Naive thymus-derived CD8-positive, alpha-beta T cell (primary cell): ENCODE measurements at regions not wholly inside any gene's neighbourhood (a gene's known extent, or its start where the extent isn't known, plus 50 kb on each side); places are given as distances from the start of the nearest gene placed in this dataset.

Experiments
- ATAC-seq, 2 donors: fragments of 150-1000 bp; cut with Tn5 transposase in 1 of 2; sonication (Bioruptor Pico), chemical (Tn5 transposase) in 1 of 2; 1 replicate in 1 of 2; 2 replicates in 1 of 2; pipeline ENCODE4 v1.10.0; 2021; ENCODE audit warnings: mild to moderate bottlenecking in 2 of 2, moderate library complexity in 2 of 2
- POLR2A ChIA-PET: fragments of 350-600 bp; sonication (Branson Sonifier 250); formaldehyde crosslinking; loops from one replicate; lab custom pipeline; 2021; ENCODE audit warnings: antibody characterized with exemption; lab: Charles Lee
- DNase-seq, 10 donors: peaks; one replicate each; pipeline versions ENCODE4 v3.0.0 to v3.0.0-alpha.2; 2020 to 2022
- H3K27ac Mint-ChIP-seq, 10 donors: one replicate each; pipeline ENCODE4 v1.8.0; 2020 to 2022; ENCODE audit warnings: mild to moderate bottlenecking in 10 of 10, mixed read lengths in 10 of 10, moderate library complexity in 4 of 10, inconsistent platforms in 1 of 10
- H3K27me3 Mint-ChIP-seq, 5 donors: one replicate each; pipeline ENCODE4 v1.8.0; 2021 to 2022; ENCODE audit warnings: mixed read lengths in 5 of 5
- H3K36me3 Mint-ChIP-seq, 3 donors: one replicate each; pipeline ENCODE4 v1.8.0; 2020 to 2022; ENCODE audit warnings: mixed read lengths in 3 of 3, mild to moderate bottlenecking in 2 of 3, inconsistent platforms in 1 of 3
- H3K4me1 Mint-ChIP-seq, 4 donors: one replicate each; pipeline ENCODE4 v1.8.0; 2021 to 2022; ENCODE audit warnings: mixed read lengths in 4 of 4
- H3K4me3 Mint-ChIP-seq, 10 donors: one replicate each; pipeline ENCODE4 v1.8.0; 2020 to 2022; ENCODE audit warnings: mild to moderate bottlenecking in 10 of 10, mixed read lengths in 10 of 10, moderate library complexity in 6 of 10, inconsistent platforms in 1 of 10
- H3K9me3 Mint-ChIP-seq, 9 donors: one replicate each; pipeline ENCODE4 v1.8.0; 2020 to 2022; ENCODE audit warnings: mixed read lengths in 9 of 9, mild to moderate bottlenecking in 3 of 9, inconsistent platforms in 1 of 9, moderate library complexity in 1 of 9

- DNase-seq (no peak), ATAC-seq (no peak)
- Mint-ChIP-seq H3K27ac (no peak overlapping the region), H3K4me1 (no peaks in the 10 kb centered on the region), H3K4me3 (no peak overlapping the region), H3K27me3 (no peaks in the 10 kb centered on the region), H3K36me3 (no peaks in the 10 kb centered on the region), H3K9me3 (peaks cover 0 to 16% (median 5%) of the 10 kb centered on the region in 9 donors)
- POLR2A ChIA-PET: no interaction called here
Measured at GRCh38 chr11:96940227-96940626, 550.4 kb downstream of the JRKL start.

- Mint-ChIP-seq H3K4me1 (no peaks in the 10 kb centered on the region), H3K36me3 (no peaks in the 10 kb centered on the region), H3K27ac (no peak overlapping the region), H3K9me3 (peaks cover 0 to 7% (median 0%) of the 10 kb centered on the region in 9 donors), H3K27me3 (no peaks in the 10 kb centered on the region), H3K4me3 (no peak overlapping the region)
- no peak for ATAC-seq
- POLR2A ChIA-PET: no interaction called here
- no peak for DNase-seq
Measured at GRCh38 chr11:96942855-96943254, 553.0 kb downstream of the JRKL start.

GRCh38 chr11:96943970-96944369 lies 554.2 kb downstream of the JRKL start:
- Mint-ChIP-seq H3K36me3 (no peaks in the 10 kb centered on the region), H3K27me3 (no peaks in the 10 kb centered on the region), H3K9me3 (peaks cover 0 to 6% (median 0%) of the 10 kb centered on the region in 9 donors), H3K4me1 (no peaks in the 10 kb centered on the region), H3K27ac (no peak overlapping the region), H3K4me3 (no peak overlapping the region)
- POLR2A ChIA-PET: no interaction called here
- DNase-seq (no peak), ATAC-seq (no peak)

GRCh38 chr11:96948066-96948465 lies 558.3 kb downstream of the JRKL start:
- DNase-seq (no peak), ATAC-seq (no peak)
- Mint-ChIP-seq H3K36me3 (no peaks in the 10 kb centered on the region), H3K4me1 (no peaks in the 10 kb centered on the region), H3K4me3 (no peak overlapping the region), H3K27me3 (no peaks in the 10 kb centered on the region), H3K27ac (no peak overlapping the region), H3K9me3 (peaks cover 0 to 28% (median 3%) of the 10 kb centered on the region in 9 donors)
- POLR2A ChIA-PET: no interaction called here

GRCh38 chr11:96949464-96949863 lies 559.7 kb downstream of the JRKL start:
- H3K27ac Mint-ChIP-seq: no peak overlapping the region

GRCh38 chr11:96954587-96955242 lies 564.9 kb downstream of the JRKL start:
- H3K9me3 Mint-ChIP-seq: peaks cover 0 to 25% (median 2%) of the 10 kb centered on the region in 9 donors
- no peaks in the 10 kb centered on the region for H3K27me3 Mint-ChIP-seq
- ATAC-seq: no peak
- POLR2A ChIA-PET: no interaction called here
- no peaks in the 10 kb centered on the region for H3K4me1 Mint-ChIP-seq
- H3K36me3 Mint-ChIP-seq: no peaks in the 10 kb centered on the region
- H3K27ac Mint-ChIP-seq: no peak overlapping the region
- H3K4me3 Mint-ChIP-seq: no peak overlapping the region
- DNase-seq: no peak

More at GRCh38 chr11:96949464-96949863, 559.7 kb downstream of the JRKL start:
- no peak overlapping the region for H3K4me3 Mint-ChIP-seq
- no peaks in the 10 kb centered on the region for H3K4me1 Mint-ChIP-seq
- H3K36me3 Mint-ChIP-seq: no peaks in the 10 kb centered on the region
- DNase-seq (no peak), ATAC-seq (no peak)
- H3K27me3 Mint-ChIP-seq: no peaks in the 10 kb centered on the region
- H3K9me3 Mint-ChIP-seq: peaks cover 0 to 28% (median 3%) of the 10 kb centered on the region in 9 donors
- POLR2A ChIA-PET: no interaction called here

- Mint-ChIP-seq H3K27ac (no peak overlapping the region), H3K36me3 (no peaks in the 10 kb centered on the region), H3K9me3 (peaks cover 0 to 7% (median 0%) of the 10 kb centered on the region in 9 donors), H3K4me3 (no peak overlapping the region), H3K27me3 (no peaks in the 10 kb centered on the region), H3K4me1 (no peaks in the 10 kb centered on the region)
- POLR2A ChIA-PET: no interaction called here
- DNase-seq (no peak), ATAC-seq (no peak)
Measured at GRCh38 chr11:96960476-96960875, 570.7 kb downstream of the JRKL start.

GRCh38 chr11:96960926-96961325 lies 571.1 kb downstream of the JRKL start:
- no peaks in the 10 kb centered on the region for H3K4me1 Mint-ChIP-seq
- POLR2A ChIA-PET: no interaction called here

GRCh38 chr11:96961931-96962330 lies 572.1 kb downstream of the JRKL start:
- Mint-ChIP-seq H3K27ac (no peak overlapping the region), H3K4me1 (no peaks in the 10 kb centered on the region), H3K9me3 (peaks cover 0 to 5% (median 1%) of the 10 kb centered on the region in 9 donors), H3K27me3 (no peaks in the 10 kb centered on the region), H3K4me3 (no peak overlapping the region), H3K36me3 (no peaks in the 10 kb centered on the region)
- DNase-seq (no peak), ATAC-seq (no peak)
- POLR2A ChIA-PET: no interaction called here

More at GRCh38 chr11:96960926-96961325, 571.1 kb downstream of the JRKL start:
- H3K9me3 Mint-ChIP-seq: peaks cover 0 to 5% (median 1%) of the 10 kb centered on the region in 9 donors
- ATAC-seq: no peak
- DNase-seq: no peak
- no peaks in the 10 kb centered on the region for H3K27me3 Mint-ChIP-seq
- H3K27ac Mint-ChIP-seq: no peak overlapping the region
- H3K4me3 Mint-ChIP-seq: no peak overlapping the region
- H3K36me3 Mint-ChIP-seq: no peaks in the 10 kb centered on the region

- H3K4me1 Mint-ChIP-seq: no peaks in the 10 kb centered on the region
- H3K36me3 Mint-ChIP-seq: no peaks in the 10 kb centered on the region
- DNase-seq (no peak), ATAC-seq (no peak)
- H3K9me3 Mint-ChIP-seq: peaks cover 0 to 10% (median 3%) of the 10 kb centered on the region in 9 donors
- POLR2A ChIA-PET: no interaction called here
- no peaks in the 10 kb centered on the region for H3K27me3 Mint-ChIP-seq
- no peak overlapping the region for H3K27ac Mint-ChIP-seq
- H3K4me3 Mint-ChIP-seq: no peak overlapping the region
Measured at GRCh38 chr11:96963375-96963774, 573.6 kb downstream of the JRKL start.

- H3K9me3 Mint-ChIP-seq: peaks cover 0 to 17% (median 3%) of the 10 kb centered on the region in 9 donors
- H3K36me3 Mint-ChIP-seq: no peaks in the 10 kb centered on the region
- POLR2A ChIA-PET: no interaction called here
- no peak overlapping the region for H3K4me3 Mint-ChIP-seq
- DNase-seq: no peak
- H3K27ac Mint-ChIP-seq: no peak overlapping the region
- ATAC-seq: no peak
- H3K4me1 Mint-ChIP-seq: no peaks in the 10 kb centered on the region
- H3K27me3 Mint-ChIP-seq: no peaks in the 10 kb centered on the region
Measured at GRCh38 chr11:96964661-96965060, 574.8 kb downstream of the JRKL start.

- no peaks in the 10 kb centered on the region for H3K36me3 Mint-ChIP-seq
- ATAC-seq (no peak), DNase-seq (no peak)
- POLR2A ChIA-PET: no interaction called here
- H3K27me3 Mint-ChIP-seq: no peaks in the 10 kb centered on the region
- H3K4me3 Mint-ChIP-seq: no peak overlapping the region
- H3K4me1 Mint-ChIP-seq: no peaks in the 10 kb centered on the region
- H3K9me3 Mint-ChIP-seq: peaks cover 0 to 17% (median 3%) of the 10 kb centered on the region in 9 donors
- no peak overlapping the region for H3K27ac Mint-ChIP-seq
Measured at GRCh38 chr11:96967616-96968015, 577.8 kb downstream of the JRKL start.

GRCh38 chr11:96969251-96969650 lies 579.4 kb downstream of the JRKL start:
- H3K27ac Mint-ChIP-seq: no peak overlapping the region
- ATAC-seq: no peak
- POLR2A ChIA-PET: no interaction called here

GRCh38 chr11:96978751-96979150 lies 588.9 kb downstream of the JRKL start:
- H3K4me3 Mint-ChIP-seq: no peak overlapping the region
- H3K4me1 Mint-ChIP-seq: no peaks in the 10 kb centered on the region
- no peak for DNase-seq
- H3K27me3 Mint-ChIP-seq: no peaks in the 10 kb centered on the region
- POLR2A ChIA-PET: no interaction called here
- ATAC-seq: no peak
- H3K27ac Mint-ChIP-seq: no peak overlapping the region
- no peaks in the 10 kb centered on the region for H3K36me3 Mint-ChIP-seq
- peaks cover 0 to 16% (median 3%) of the 10 kb centered on the region in 9 donors for H3K9me3 Mint-ChIP-seq

More at GRCh38 chr11:96969251-96969650, 579.4 kb downstream of the JRKL start:
- H3K9me3 Mint-ChIP-seq: peaks cover 0 to 21% (median 3%) of the 10 kb centered on the region in 9 donors
- H3K27me3 Mint-ChIP-seq: no peaks in the 10 kb centered on the region
- no peaks in the 10 kb centered on the region for H3K4me1 Mint-ChIP-seq
- DNase-seq: no peak
- no peak overlapping the region for H3K4me3 Mint-ChIP-seq
- no peaks in the 10 kb centered on the region for H3K36me3 Mint-ChIP-seq
